Panc1 (cell line): ENCODE measurements at regions not wholly inside any gene's neighbourhood (a gene's known extent, or its start where the extent isn't known, plus 50 kb on each side); places are given as distances from the start of the nearest gene placed in this dataset.

Experiments
- ATAC-seq: fragments of 200-7000 bp; cut with Tn5 transposase; 2 replicates; pipeline ENCODE4 v1.9.1; 2020; ENCODE audit warnings: mild to moderate bottlenecking, moderate library complexity
- BruUV-seq: library from RNA; stranded (reverse); fragments of 400-500 nt; replicated peaks from 2 replicates; lab custom pipeline; 2021; lab: Mats Ljungman, UMichigan
- CTCF ChIA-PET: fragments of 300-600 bp; sonication (Branson Sonifier 250); formaldehyde crosslinking; loops from one replicate; lab custom pipeline; 2022; ENCODE audit warnings: antibody characterized with exemption; lab: Charles Lee
- POLR2A ChIA-PET: fragments of 300-600 bp; sonication (Branson Sonifier 250); formaldehyde crosslinking; loops from one replicate; lab custom pipeline; 2022; ENCODE audit warnings: antibody characterized with exemption; lab: Charles Lee
- DNase-seq: peaks from one replicate; pipeline ENCODE4 v3.0.0-alpha.2; 2010; ENCODE audit warnings: low read depth, low spot score
- H3K27ac ChIP-seq: 2 replicates; pipeline ENCODE4 v1.5.1; 2011; ENCODE audit warnings: mild to moderate bottlenecking, low read length, inconsistent platforms
- H3K27me3 ChIP-seq: fragments of 200-500 bp; sonication (Bioruptor generic); 2 replicates; pipeline ENCODE4 v1.6.0; 2014; ENCODE audit warnings: low read length, inconsistent platforms; ENCODE audit not compliant: control insufficient read depth, insufficient read depth
- H3K36me3 ChIP-seq: fragments of 200-500 bp; sonication (Bioruptor generic); 2 replicates; pipeline ENCODE4 v1.5.1; 2014; ENCODE audit warnings: inconsistent platforms, mild to moderate bottlenecking, low read length, moderate library complexity; ENCODE audit not compliant: control insufficient read depth, insufficient read depth
- H3K4me1 ChIP-seq: 2 replicates; pipeline ENCODE4 v1.5.1; 2011; ENCODE audit warnings: inconsistent platforms, mild to moderate bottlenecking, low read length, moderate library complexity; ENCODE audit not compliant: control insufficient read depth, insufficient read depth
- H3K4me3 ChIP-seq, 2 experiments: 2 replicates each; pipeline ENCODE4 v1.5.1; 2011 to 2012; ENCODE audit warnings: low read depth in 2 of 2, low read length in 2 of 2, mild to moderate bottlenecking in 2 of 2, inconsistent platforms in 1 of 2, moderate library complexity in 1 of 2
- H3K9me3 ChIP-seq: fragments of 200-500 bp; sonication (Bioruptor generic); 2 replicates; pipeline ENCODE4 v1.5.1; 2014; ENCODE audit warnings: low read depth, mild to moderate bottlenecking, inconsistent platforms, low read length, moderate library complexity; ENCODE audit not compliant: control insufficient read depth, insufficient read depth
- POLR2AphosphoS5 ChIP-seq: IDR thresholded peaks from 2 replicates; pipeline ENCODE4 v1.6.1; 2012; ENCODE audit warnings: mild to moderate bottlenecking, low read depth, low read length, moderate library complexity
- SIN3A ChIP-seq: IDR thresholded peaks from 2 replicates; pipeline ENCODE4 v1.6.1; 2012; ENCODE audit warnings: low read depth, mild to moderate bottlenecking, low read length, moderate library complexity, borderline replicate concordance; ENCODE audit not compliant: insufficient read depth
- TCF7L2 ChIP-seq: IDR thresholded peaks from 2 replicates; pipeline ENCODE4 v1.6.1; 2011; ENCODE audit warnings: mild to moderate bottlenecking, low read depth, low read length, inconsistent platforms
- in situ Hi-C: cut with HindIII; loops from 2 replicates; pipeline ENCODE4 v1.10.0; 2016; ENCODE audit warnings: low sequenced_read_pairs, low pct_unique_long_range_greater_than_20kb
- intact Hi-C: fragments of 100-400 bp; cut with micrococcal nuclease; formaldehyde crosslinking; loops from one replicate; pipeline ENCODE4 v1.10.0; 2022; ENCODE audit not compliant: unreplicated experiment
- TF ChIP-seq, protein P1 (sequence below): fragments of 450-650 bp; IDR thresholded peaks from 2 replicates; pipeline ENCODE4 v1.5.1; 2017; ENCODE audit warnings: mild to moderate bottlenecking
- TF ChIP-seq, protein P2 (sequence below), 2 experiments: IDR thresholded peaks; 2 replicates each; pipeline ENCODE4 v1.6.1; 2011 to 2012; ENCODE audit warnings: low read depth in 2 of 2, control low read depth in 1 of 2, low read length in 1 of 2, mild to moderate bottlenecking in 1 of 2, moderate library complexity in 1 of 2; ENCODE audit not compliant: insufficient read depth in 1 of 2

DNA sequence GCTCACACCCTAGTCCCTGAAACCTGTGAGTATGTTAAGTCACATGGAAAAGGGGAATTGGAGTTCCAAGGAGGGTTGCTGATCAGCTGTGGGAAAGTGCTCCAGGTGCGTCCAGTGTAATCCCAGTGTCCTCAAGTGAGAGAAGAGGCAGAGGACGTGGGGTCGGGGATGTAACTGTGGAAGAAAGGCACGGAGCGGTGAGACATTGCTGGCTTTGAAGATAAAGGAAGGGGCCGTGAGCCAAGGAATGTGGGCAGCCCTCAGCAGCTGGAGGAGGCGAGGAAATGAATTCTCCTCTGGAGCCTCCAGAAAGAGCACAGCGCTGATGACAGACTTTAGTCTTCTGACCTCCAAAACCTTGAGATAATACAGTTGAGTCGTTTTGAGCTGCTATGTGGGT, 191.6 kb upstream of the TMEM132C start:
- TF ChIP-seq, protein P1, sequence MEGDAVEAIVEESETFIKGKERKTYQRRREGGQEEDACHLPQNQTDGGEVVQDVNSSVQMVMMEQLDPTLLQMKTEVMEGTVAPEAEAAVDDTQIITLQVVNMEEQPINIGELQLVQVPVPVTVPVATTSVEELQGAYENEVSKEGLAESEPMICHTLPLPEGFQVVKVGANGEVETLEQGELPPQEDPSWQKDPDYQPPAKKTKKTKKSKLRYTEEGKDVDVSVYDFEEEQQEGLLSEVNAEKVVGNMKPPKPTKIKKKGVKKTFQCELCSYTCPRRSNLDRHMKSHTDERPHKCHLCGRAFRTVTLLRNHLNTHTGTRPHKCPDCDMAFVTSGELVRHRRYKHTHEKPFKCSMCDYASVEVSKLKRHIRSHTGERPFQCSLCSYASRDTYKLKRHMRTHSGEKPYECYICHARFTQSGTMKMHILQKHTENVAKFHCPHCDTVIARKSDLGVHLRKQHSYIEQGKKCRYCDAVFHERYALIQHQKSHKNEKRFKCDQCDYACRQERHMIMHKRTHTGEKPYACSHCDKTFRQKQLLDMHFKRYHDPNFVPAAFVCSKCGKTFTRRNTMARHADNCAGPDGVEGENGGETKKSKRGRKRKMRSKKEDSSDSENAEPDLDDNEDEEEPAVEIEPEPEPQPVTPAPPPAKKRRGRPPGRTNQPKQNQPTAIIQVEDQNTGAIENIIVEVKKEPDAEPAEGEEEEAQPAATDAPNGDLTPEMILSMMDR, result no peak
- TF ChIP-seq, protein P2, sequence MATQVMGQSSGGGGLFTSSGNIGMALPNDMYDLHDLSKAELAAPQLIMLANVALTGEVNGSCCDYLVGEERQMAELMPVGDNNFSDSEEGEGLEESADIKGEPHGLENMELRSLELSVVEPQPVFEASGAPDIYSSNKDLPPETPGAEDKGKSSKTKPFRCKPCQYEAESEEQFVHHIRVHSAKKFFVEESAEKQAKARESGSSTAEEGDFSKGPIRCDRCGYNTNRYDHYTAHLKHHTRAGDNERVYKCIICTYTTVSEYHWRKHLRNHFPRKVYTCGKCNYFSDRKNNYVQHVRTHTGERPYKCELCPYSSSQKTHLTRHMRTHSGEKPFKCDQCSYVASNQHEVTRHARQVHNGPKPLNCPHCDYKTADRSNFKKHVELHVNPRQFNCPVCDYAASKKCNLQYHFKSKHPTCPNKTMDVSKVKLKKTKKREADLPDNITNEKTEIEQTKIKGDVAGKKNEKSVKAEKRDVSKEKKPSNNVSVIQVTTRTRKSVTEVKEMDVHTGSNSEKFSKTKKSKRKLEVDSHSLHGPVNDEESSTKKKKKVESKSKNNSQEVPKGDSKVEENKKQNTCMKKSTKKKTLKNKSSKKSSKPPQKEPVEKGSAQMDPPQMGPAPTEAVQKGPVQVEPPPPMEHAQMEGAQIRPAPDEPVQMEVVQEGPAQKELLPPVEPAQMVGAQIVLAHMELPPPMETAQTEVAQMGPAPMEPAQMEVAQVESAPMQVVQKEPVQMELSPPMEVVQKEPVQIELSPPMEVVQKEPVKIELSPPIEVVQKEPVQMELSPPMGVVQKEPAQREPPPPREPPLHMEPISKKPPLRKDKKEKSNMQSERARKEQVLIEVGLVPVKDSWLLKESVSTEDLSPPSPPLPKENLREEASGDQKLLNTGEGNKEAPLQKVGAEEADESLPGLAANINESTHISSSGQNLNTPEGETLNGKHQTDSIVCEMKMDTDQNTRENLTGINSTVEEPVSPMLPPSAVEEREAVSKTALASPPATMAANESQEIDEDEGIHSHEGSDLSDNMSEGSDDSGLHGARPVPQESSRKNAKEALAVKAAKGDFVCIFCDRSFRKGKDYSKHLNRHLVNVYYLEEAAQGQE (IDR thresholded peaks at IDR 0.05; ENCODE audit: insufficient read depth in 1 of 2, low read depth in 2 of 2, low read length in 1 of 2), result no peak
- no peak for TF ChIP-seq POLR2AphosphoS5
- TF ChIP-seq SIN3A, result no peak
- TF ChIP-seq TCF7L2, result no peak
- no peak for ATAC-seq
- in situ Hi-C loops, result no loop called here
- H3K9me3 ChIP-seq, result 0 out of 2 replicates have a peak, but pooled peaks cover 3% of the 10 kb centered on the region
- CTCF ChIA-PET, result no interaction called here
- no TSS peak for BruUV-seq
- H3K4me1 ChIP-seq, result no peaks in the 10 kb centered on the region
- H3K36me3 ChIP-seq, result no peaks in the 10 kb centered on the region
- no peak for DNase-seq
- POLR2A ChIA-PET, result no interaction called here
- no peaks in the 10 kb centered on the region for H3K27me3 ChIP-seq
- intact Hi-C loops, result no loop called here
- H3K4me3 ChIP-seq, result no peak overlapping the region
- no peak overlapping the region for H3K27ac ChIP-seq

DNA sequence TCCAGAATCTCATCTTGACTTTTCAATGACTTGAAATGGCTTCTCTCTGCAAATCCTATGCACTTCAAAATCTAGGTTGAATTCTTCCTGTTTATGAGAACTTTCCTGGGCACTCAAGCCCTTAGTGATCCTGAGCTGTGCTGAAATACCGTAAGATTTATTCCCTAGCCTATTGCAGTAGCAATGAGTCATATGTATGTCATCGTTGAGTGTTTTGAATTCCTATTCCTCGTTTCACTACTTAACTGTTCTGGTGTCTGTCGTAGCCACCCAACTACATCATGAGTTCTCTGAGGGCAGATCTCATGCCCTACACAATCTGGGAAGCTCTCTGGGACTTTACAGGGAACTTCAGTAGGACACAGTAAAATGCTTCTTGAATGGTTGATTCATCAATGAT, 190.8 kb upstream of the TMEM132C start:
- peak; percentile 20 for DNase-seq
- CTCF ChIA-PET, result interaction anchor here (0.6 kb wide), 1 partner anchor 60 kb away, joined by 5 read pairs; no protein-coding TSS in a partner anchor
- Histone ChIP-seq H3K4me1 (no peaks in the 10 kb centered on the region), H3K9me3 (0 out of 2 replicates have a peak, but pooled peaks cover 3% of the 10 kb centered on the region), H3K4me3 (no peak overlapping the region), H3K36me3 (no peaks in the 10 kb centered on the region), H3K27ac (no peak overlapping the region), H3K27me3 (no peaks in the 10 kb centered on the region)
- TF ChIP-seq POLR2AphosphoS5, result no peak
- no peak for TF ChIP-seq TCF7L2
- no peak for TF ChIP-seq SIN3A
- no TSS peak for BruUV-seq
- POLR2A ChIA-PET, result no interaction called here
- intact Hi-C loops, result no loop called here
- in situ Hi-C loops, result no loop called here
- ATAC-seq, result no peak

DNA sequence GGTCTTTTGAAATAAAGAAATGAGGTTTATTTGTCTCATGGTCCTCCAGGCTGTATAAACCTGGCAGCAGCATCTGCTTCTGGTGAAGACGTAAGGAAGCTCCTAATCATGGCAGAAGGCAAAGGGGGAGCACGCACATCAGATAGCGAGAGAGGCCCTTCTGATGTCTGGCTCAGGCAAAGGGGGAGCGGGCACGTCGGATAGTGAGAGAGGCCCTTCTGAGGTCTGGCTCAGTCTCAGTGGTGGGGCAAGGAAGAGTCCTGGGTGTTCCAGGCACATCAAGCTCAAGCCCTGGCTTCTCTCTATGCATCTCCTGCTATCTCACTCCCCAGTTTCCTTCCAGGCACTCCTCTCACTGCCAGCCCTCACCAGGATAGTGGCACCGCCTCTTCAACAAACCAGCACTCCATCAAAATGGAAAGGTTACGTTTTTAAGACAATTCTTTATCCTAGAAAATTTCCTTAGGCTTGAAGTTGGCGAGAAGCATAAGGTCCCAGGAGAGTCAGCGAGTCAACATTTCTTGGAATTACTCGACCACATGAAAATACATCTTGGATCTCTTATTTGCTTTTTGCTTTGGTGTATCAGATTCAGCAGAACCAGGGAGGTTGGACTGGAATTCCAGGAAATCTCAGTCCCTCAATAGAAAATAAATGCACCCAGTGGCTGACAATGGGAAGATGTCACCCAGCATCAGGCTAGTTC, 189.6 kb upstream of the TMEM132C start:
- no TSS peak for BruUV-seq
- CTCF ChIA-PET, result no interaction called here
- in situ Hi-C loops, result no loop called here

More for the DNA sequence above, 189.6 kb upstream of the TMEM132C start:
- Histone ChIP-seq H3K27ac (no peak overlapping the region), H3K36me3 (no peaks in the 10 kb centered on the region), H3K9me3 (0 out of 2 replicates have a peak, but pooled peaks cover 3% of the 10 kb centered on the region), H3K27me3 (no peaks in the 10 kb centered on the region), H3K4me3 (no peak overlapping the region), H3K4me1 (no peaks in the 10 kb centered on the region)
- POLR2A ChIA-PET, result no interaction called here
- TF ChIP-seq TCF7L2 (no peak), SIN3A (no peak), POLR2AphosphoS5 (no peak)
- TF ChIP-seq, protein P2 (IDR thresholded peaks at IDR 0.05; ENCODE audit: insufficient read depth in 1 of 2, low read depth in 2 of 2, low read length in 1 of 2), result no peak
- TF ChIP-seq, protein P1, result no peak
- ATAC-seq (no peak), DNase-seq (no peak)
- intact Hi-C loops, result no loop called here
